ENCODE measurements at regions not wholly inside any gene's neighbourhood (a gene's known extent, or its start where the extent isn't known, plus 50 kb on each side); places are given as distances from the start of the nearest gene placed in this dataset.

- no peak overlapping the region for H2BK15ac ChIP-seq (replicated peaks; ENCODE audit: low read depth)
- H2AK5ac ChIP-seq (ENCODE audit: low read length): no peak overlapping the region
- H3K9ac ChIP-seq (ENCODE audit: low read length): no peak overlapping the region
- no peaks in the 10 kb centered on the region for H3K79me2 ChIP-seq (ENCODE audit: control insufficient read depth, insufficient read depth, low read length)
- no peak overlapping the region for H3K56ac ChIP-seq (ENCODE audit: low read length)
- H2BK120ac ChIP-seq (ENCODE audit: low read depth, low read length): no peak overlapping the region
- no peaks in the 10 kb centered on the region for H3K79me1 ChIP-seq (ENCODE audit: low read length)
- no peak overlapping the region for H3K18ac ChIP-seq (ENCODE audit: low read length)
- no peak overlapping the region for H3K27ac ChIP-seq (ENCODE audit: low read depth, low read length)
- no peak overlapping the region for H3K4me3 ChIP-seq (ENCODE audit: low read length)
- no peak overlapping the region for H3K4ac ChIP-seq (ENCODE audit: low read depth, low read length)
- no peaks in the 10 kb centered on the region for H3K27me3 ChIP-seq (ENCODE audit: insufficient read depth, low read length, poor library complexity)
- WGBS (ENCODE audit: extremely low coverage, insufficient coverage, low lambda C conversion rate): no CpG with 5 or more reads among the region's 2 CpGs
- no peak overlapping the region for H3K23ac ChIP-seq (ENCODE audit: low read length)
- no peak for DNase-seq
- H4K8ac ChIP-seq (ENCODE audit: low read depth, low read length): no peak overlapping the region
- no peak overlapping the region for H4K5ac ChIP-seq (ENCODE audit: low read length)
- H3K4me2 ChIP-seq (ENCODE audit: low read length): no peak overlapping the region
- H2BK5ac ChIP-seq (ENCODE audit: low read length): no peak overlapping the region
- no peaks in the 10 kb centered on the region for H3K4me1 ChIP-seq (ENCODE audit: control insufficient read depth, low read depth, low read length)
- H3K36me3 ChIP-seq (ENCODE audit: control insufficient read depth, insufficient read depth, low read length): no peaks in the 10 kb centered on the region
Measured at GRCh38 chr14:65320661-65321308, 91.7 kb upstream of the FUT8 start.

GRCh38 chr14:65321370-65321875, 91.1 kb upstream of the FUT8 start:
- no peak overlapping the region for H3K4me3 ChIP-seq (ENCODE audit: low read length)
- H3K27me3 ChIP-seq (ENCODE audit: insufficient read depth, low read length, poor library complexity): no peaks in the 10 kb centered on the region
- H4K8ac ChIP-seq (ENCODE audit: low read depth, low read length): no peak overlapping the region
- H3K79me2 ChIP-seq (ENCODE audit: control insufficient read depth, insufficient read depth, low read length): no peaks in the 10 kb centered on the region
- H3K4ac ChIP-seq (ENCODE audit: low read depth, low read length): no peak overlapping the region
- no peak overlapping the region for H3K9ac ChIP-seq (ENCODE audit: low read length)
- no peak overlapping the region for H2BK5ac ChIP-seq (ENCODE audit: low read length)
- no peak overlapping the region for H3K56ac ChIP-seq (ENCODE audit: low read length)
- H3K4me1 ChIP-seq (ENCODE audit: control insufficient read depth, low read depth, low read length): no peaks in the 10 kb centered on the region
- H3K18ac ChIP-seq (ENCODE audit: low read length): no peak overlapping the region
- no peak overlapping the region for H3K27ac ChIP-seq (ENCODE audit: low read depth, low read length)
- no CpG with 5 or more reads among the region's 3 CpGs for WGBS (ENCODE audit: extremely low coverage, insufficient coverage, low lambda C conversion rate)
- no peak overlapping the region for H3K23ac ChIP-seq (ENCODE audit: low read length)
- no peaks in the 10 kb centered on the region for H3K36me3 ChIP-seq (ENCODE audit: control insufficient read depth, insufficient read depth, low read length)
- no peaks in the 10 kb centered on the region for H3K79me1 ChIP-seq (ENCODE audit: low read length)
- no peak for DNase-seq
- H2AK5ac ChIP-seq (ENCODE audit: low read length): no peak overlapping the region
- H3K4me2 ChIP-seq (ENCODE audit: low read length): no peak overlapping the region
- H2BK120ac ChIP-seq (ENCODE audit: low read depth, low read length): no peak overlapping the region
- no peak overlapping the region for H2BK15ac ChIP-seq (replicated peaks; ENCODE audit: low read depth)
- no peak overlapping the region for H4K5ac ChIP-seq (ENCODE audit: low read length)

GRCh38 chr14:65329481-65329880, 83.0 kb upstream of the FUT8 start:
- Histone ChIP-seq H2BK120ac (ENCODE audit: low read depth, low read length) (no peak overlapping the region), H3K79me2 (ENCODE audit: control insufficient read depth, insufficient read depth, low read length) (no peaks in the 10 kb centered on the region), H4K8ac (ENCODE audit: low read depth, low read length) (no peak overlapping the region), H3K18ac (ENCODE audit: low read length) (no peak overlapping the region), H3K36me3 (ENCODE audit: control insufficient read depth, insufficient read depth, low read length) (no peaks in the 10 kb centered on the region), H3K27ac (ENCODE audit: low read depth, low read length) (no peak overlapping the region), H3K56ac (ENCODE audit: low read length) (no peak overlapping the region), H2BK15ac (replicated peaks; ENCODE audit: low read depth) (no peak overlapping the region), H3K27me3 (ENCODE audit: insufficient read depth, low read length, poor library complexity) (peaks cover 3% of the 10 kb centered on the region), H3K4me2 (ENCODE audit: low read length) (no peak overlapping the region), H2AK5ac (ENCODE audit: low read length) (no peak overlapping the region), H4K5ac (ENCODE audit: low read length) (no peak overlapping the region), H3K4me3 (ENCODE audit: low read length) (no peak overlapping the region), H3K4me1 (ENCODE audit: control insufficient read depth, low read depth, low read length) (peaks cover 5% of the 10 kb centered on the region), H3K79me1 (ENCODE audit: low read length) (no peaks in the 10 kb centered on the region), H3K9ac (ENCODE audit: low read length) (no peak overlapping the region), H3K4ac (ENCODE audit: low read depth, low read length) (no peak overlapping the region), H3K23ac (ENCODE audit: low read length) (no peak overlapping the region), H2BK5ac (ENCODE audit: low read length) (no peak overlapping the region)
- no CpG with 5 or more reads among the region's 2 CpGs for WGBS (ENCODE audit: extremely low coverage, insufficient coverage, low lambda C conversion rate)
- no peak for DNase-seq

- no peak overlapping the region for H2BK15ac ChIP-seq (replicated peaks; ENCODE audit: low read depth)
- peaks cover 3% of the 10 kb centered on the region for H3K27me3 ChIP-seq (ENCODE audit: insufficient read depth, low read length, poor library complexity)
- no peak overlapping the region for H3K4me3 ChIP-seq (ENCODE audit: low read length)
- H3K23ac ChIP-seq (ENCODE audit: low read length): peak overlapping the region; percentile 66
- WGBS (ENCODE audit: extremely low coverage, insufficient coverage, low lambda C conversion rate): no CpG with 5 or more reads among the region's 2 CpGs
- no peaks in the 10 kb centered on the region for H3K79me2 ChIP-seq (ENCODE audit: control insufficient read depth, insufficient read depth, low read length)
- H3K4me2 ChIP-seq (ENCODE audit: low read length): no peak overlapping the region
- no peaks in the 10 kb centered on the region for H3K79me1 ChIP-seq (ENCODE audit: low read length)
- H3K56ac ChIP-seq (ENCODE audit: low read length): no peak overlapping the region
- no peak overlapping the region for H2BK120ac ChIP-seq (ENCODE audit: low read depth, low read length)
- H3K27ac ChIP-seq (ENCODE audit: low read depth, low read length): no peak overlapping the region
- no peak overlapping the region for H3K18ac ChIP-seq (ENCODE audit: low read length)
- H3K4me1 ChIP-seq (ENCODE audit: control insufficient read depth, low read depth, low read length): peaks cover 7% of the 10 kb centered on the region
- no peak overlapping the region for H2BK5ac ChIP-seq (ENCODE audit: low read length)
- H3K9ac ChIP-seq (ENCODE audit: low read length): no peak overlapping the region
- H4K8ac ChIP-seq (ENCODE audit: low read depth, low read length): no peak overlapping the region
- no peak overlapping the region for H3K4ac ChIP-seq (ENCODE audit: low read depth, low read length)
- DNase-seq: no peak
- no peaks in the 10 kb centered on the region for H3K36me3 ChIP-seq (ENCODE audit: control insufficient read depth, insufficient read depth, low read length)
- no peak overlapping the region for H4K5ac ChIP-seq (ENCODE audit: low read length)
- H2AK5ac ChIP-seq (ENCODE audit: low read length): no peak overlapping the region
Measured at GRCh38 chr14:65329911-65330310, 82.6 kb upstream of the FUT8 start.

- Histone ChIP-seq H3K4ac (ENCODE audit: low read depth, low read length) (no peak overlapping the region), H3K79me1 (ENCODE audit: low read length) (no peaks in the 10 kb centered on the region), H3K18ac (ENCODE audit: low read length) (no peak overlapping the region), H3K4me2 (ENCODE audit: low read length) (no peak overlapping the region), H2BK15ac (replicated peaks; ENCODE audit: low read depth) (no peak overlapping the region), H4K5ac (ENCODE audit: low read length) (no peak overlapping the region), H3K4me3 (ENCODE audit: low read length) (no peak overlapping the region), H3K36me3 (ENCODE audit: control insufficient read depth, insufficient read depth, low read length) (no peaks in the 10 kb centered on the region), H3K56ac (ENCODE audit: low read length) (no peak overlapping the region), H2BK120ac (ENCODE audit: low read depth, low read length) (no peak overlapping the region), H3K23ac (ENCODE audit: low read length) (no peak overlapping the region), H4K8ac (ENCODE audit: low read depth, low read length) (no peak overlapping the region), H3K79me2 (ENCODE audit: control insufficient read depth, insufficient read depth, low read length) (no peaks in the 10 kb centered on the region), H3K27ac (ENCODE audit: low read depth, low read length) (no peak overlapping the region), H2BK5ac (ENCODE audit: low read length) (no peak overlapping the region), H2AK5ac (ENCODE audit: low read length) (no peak overlapping the region), H3K9ac (ENCODE audit: low read length) (no peak overlapping the region), H3K27me3 (ENCODE audit: insufficient read depth, low read length, poor library complexity) (peaks cover 3% of the 10 kb centered on the region), H3K4me1 (ENCODE audit: control insufficient read depth, low read depth, low read length) (peaks cover 10% of the 10 kb centered on the region)
- WGBS (ENCODE audit: extremely low coverage, insufficient coverage, low lambda C conversion rate): no CpG with 5 or more reads among the region's 1 CpG
- DNase-seq: no peak
Measured at GRCh38 chr14:65330416-65330815, 82.1 kb upstream of the FUT8 start.

- WGBS (ENCODE audit: extremely low coverage, insufficient coverage, low lambda C conversion rate): no CpG with 5 or more reads among the region's 3 CpGs
- Histone ChIP-seq H4K8ac (ENCODE audit: low read depth, low read length) (no peak overlapping the region), H3K36me3 (ENCODE audit: control insufficient read depth, insufficient read depth, low read length) (no peaks in the 10 kb centered on the region)
Measured at GRCh38 chr14:65331652-65332051, 80.9 kb upstream of the FUT8 start.

More at GRCh38 chr14:65331652-65332051, 80.9 kb upstream of the FUT8 start:
- no peaks in the 10 kb centered on the region for H3K79me1 ChIP-seq (ENCODE audit: low read length)
- no peak overlapping the region for H2BK120ac ChIP-seq (ENCODE audit: low read depth, low read length)
- no peak overlapping the region for H2AK5ac ChIP-seq (ENCODE audit: low read length)
- H3K27ac ChIP-seq (ENCODE audit: low read depth, low read length): no peak overlapping the region
- peaks cover 10% of the 10 kb centered on the region for H3K4me1 ChIP-seq (ENCODE audit: control insufficient read depth, low read depth, low read length)
- no peak for DNase-seq
- H3K23ac ChIP-seq (ENCODE audit: low read length): no peak overlapping the region
- no peak overlapping the region for H3K56ac ChIP-seq (ENCODE audit: low read length)
- no peak overlapping the region for H2BK5ac ChIP-seq (ENCODE audit: low read length)
- H3K18ac ChIP-seq (ENCODE audit: low read length): no peak overlapping the region
- no peak overlapping the region for H4K5ac ChIP-seq (ENCODE audit: low read length)
- no peak overlapping the region for H3K4me3 ChIP-seq (ENCODE audit: low read length)
- H3K27me3 ChIP-seq (ENCODE audit: insufficient read depth, low read length, poor library complexity): peaks cover 3% of the 10 kb centered on the region
- no peaks in the 10 kb centered on the region for H3K79me2 ChIP-seq (ENCODE audit: control insufficient read depth, insufficient read depth, low read length)
- no peak overlapping the region for H3K4me2 ChIP-seq (ENCODE audit: low read length)
- no peak overlapping the region for H2BK15ac ChIP-seq (replicated peaks; ENCODE audit: low read depth)
- H3K4ac ChIP-seq (ENCODE audit: low read depth, low read length): no peak overlapping the region
- no peak overlapping the region for H3K9ac ChIP-seq (ENCODE audit: low read length)

Measured in mesendoderm (in vitro differentiated cells).